ENCODE measurements at regions not wholly inside any gene's neighbourhood (a gene's known extent, or its start where the extent isn't known, plus 50 kb on each side); places are given as distances from the start of the nearest gene placed in this dataset.

GRCh38 chr15:95170561-95171380 is 939.4 kb downstream of the MCTP2 start:
- no peaks in the 10 kb centered on the region for H3K27me3 ChIP-seq (replicated peaks; ENCODE audit: insufficient read depth)
- 45% methylated on average over 6 of the region's 6 CpGs for WGBS, 2 experiments (ENCODE audit: low coverage in 1 of 2, low lambda C conversion rate in 2 of 2, missing lambda C conversion rate in 2 of 2)
- H3K9me2 ChIP-seq (ENCODE audit: insufficient read depth): no peaks in the 10 kb centered on the region
- no peak overlapping the region for H3K9ac ChIP-seq
- H2AFZ ChIP-seq: peak overlapping the region; percentile 84
- H3F3A ChIP-seq (ENCODE audit: insufficient read depth): peaks cover 27% of the 10 kb centered on the region
- TF ChIP-seq EZH2phosphoT487 (IDR thresholded peaks at IDR 0.05; ENCODE audit: insufficient read depth, low read depth) (no peak), EZH2 (IDR thresholded peaks at IDR 0.05; ENCODE audit: insufficient read depth, poor library complexity, severe bottlenecking) (no peak)
- H4K20me1 ChIP-seq (ENCODE audit: insufficient read depth): no peaks in the 10 kb centered on the region
- peak overlapping the region; percentile 74 for H3K4me3 ChIP-seq
- H3K9me3 ChIP-seq (ENCODE audit: low read depth): no peaks in the 10 kb centered on the region
- peaks cover 41% of the 10 kb centered on the region for H3K4me1 ChIP-seq (ENCODE audit: insufficient read depth)
- in situ Hi-C loops (cut with MboI): no loop called here
- DNase-seq: no peak
- H3K27ac ChIP-seq: 0 out of 2 replicates have a peak overlapping the region, but pooled peaks have one; percentile 55
- H3K36me3 ChIP-seq (ENCODE audit: low read depth): no peaks in the 10 kb centered on the region
- no peaks in the 10 kb centered on the region for H3K79me2 ChIP-seq (ENCODE audit: insufficient read depth)
- peak overlapping the region; percentile 94 for H3K4me2 ChIP-seq (ENCODE audit: unreplicated experiment)

GRCh38 chr15:95171564-95171963 is 940.2 kb downstream of the MCTP2 start:
- Histone ChIP-seq H3K9me2 (ENCODE audit: insufficient read depth) (no peaks in the 10 kb centered on the region), H3K9me3 (ENCODE audit: low read depth) (no peaks in the 10 kb centered on the region), H4K20me1 (ENCODE audit: insufficient read depth) (no peaks in the 10 kb centered on the region), H2AFZ (no peak overlapping the region), H3K27ac (no peak overlapping the region), H3F3A (ENCODE audit: insufficient read depth) (peaks cover 31% of the 10 kb centered on the region), H3K4me1 (ENCODE audit: insufficient read depth) (peaks cover 41% of the 10 kb centered on the region), H3K4me2 (ENCODE audit: unreplicated experiment) (no peak overlapping the region), H3K36me3 (ENCODE audit: low read depth) (no peaks in the 10 kb centered on the region), H3K27me3 (replicated peaks; ENCODE audit: insufficient read depth) (no peaks in the 10 kb centered on the region), H3K79me2 (ENCODE audit: insufficient read depth) (no peaks in the 10 kb centered on the region), H3K9ac (no peak overlapping the region), H3K4me3 (no peak overlapping the region)
- DNase-seq: no peak
- 78 to 81% methylated on average over 3 of the region's 3 CpGs for WGBS, 2 experiments (ENCODE audit: low coverage in 1 of 2, low lambda C conversion rate in 2 of 2, missing lambda C conversion rate in 2 of 2)
- in situ Hi-C loops (cut with MboI): no loop called here
- TF ChIP-seq EZH2phosphoT487 (IDR thresholded peaks at IDR 0.05; ENCODE audit: insufficient read depth, low read depth) (no peak), EZH2 (IDR thresholded peaks at IDR 0.05; ENCODE audit: insufficient read depth, poor library complexity, severe bottlenecking) (no peak)

- H3K36me3 ChIP-seq (ENCODE audit: low read depth): no peaks in the 10 kb centered on the region
- in situ Hi-C loops (cut with MboI): no loop called here
- H3K4me1 ChIP-seq (ENCODE audit: insufficient read depth): peaks cover 24% of the 10 kb centered on the region
- no peaks in the 10 kb centered on the region for H4K20me1 ChIP-seq (ENCODE audit: insufficient read depth)
- no peak overlapping the region for H3K9ac ChIP-seq
- H2AFZ ChIP-seq: peak overlapping the region; percentile 9
- no peak for TF ChIP-seq EZH2phosphoT487 (IDR thresholded peaks at IDR 0.05; ENCODE audit: insufficient read depth, low read depth)
- no peak for TF ChIP-seq EZH2 (IDR thresholded peaks at IDR 0.05; ENCODE audit: insufficient read depth, poor library complexity, severe bottlenecking)
- H3K9me3 ChIP-seq (ENCODE audit: low read depth): peaks cover 4% of the 10 kb centered on the region
- peaks cover 25% of the 10 kb centered on the region for H3F3A ChIP-seq (ENCODE audit: insufficient read depth)
- WGBS, 2 experiments (ENCODE audit: low coverage in 1 of 2, low lambda C conversion rate in 2 of 2, missing lambda C conversion rate in 2 of 2): 15 to 20% methylated on average over 9 of the region's 9 CpGs
- no peak overlapping the region for H3K27ac ChIP-seq
- H3K9me2 ChIP-seq (ENCODE audit: insufficient read depth): no peaks in the 10 kb centered on the region; the same call in 1 of the 2 replicates
- H3K79me2 ChIP-seq (ENCODE audit: insufficient read depth): no peaks in the 10 kb centered on the region
- no peaks in the 10 kb centered on the region for H3K27me3 ChIP-seq (replicated peaks; ENCODE audit: insufficient read depth)
- peak; percentile 44 for DNase-seq
- no peak overlapping the region for H3K4me3 ChIP-seq
- H3K4me2 ChIP-seq (ENCODE audit: unreplicated experiment): peak overlapping the region; percentile 30
Observed at GRCh38 chr15:95174301-95175259, 943.2 kb downstream of the MCTP2 start.

DNA sequence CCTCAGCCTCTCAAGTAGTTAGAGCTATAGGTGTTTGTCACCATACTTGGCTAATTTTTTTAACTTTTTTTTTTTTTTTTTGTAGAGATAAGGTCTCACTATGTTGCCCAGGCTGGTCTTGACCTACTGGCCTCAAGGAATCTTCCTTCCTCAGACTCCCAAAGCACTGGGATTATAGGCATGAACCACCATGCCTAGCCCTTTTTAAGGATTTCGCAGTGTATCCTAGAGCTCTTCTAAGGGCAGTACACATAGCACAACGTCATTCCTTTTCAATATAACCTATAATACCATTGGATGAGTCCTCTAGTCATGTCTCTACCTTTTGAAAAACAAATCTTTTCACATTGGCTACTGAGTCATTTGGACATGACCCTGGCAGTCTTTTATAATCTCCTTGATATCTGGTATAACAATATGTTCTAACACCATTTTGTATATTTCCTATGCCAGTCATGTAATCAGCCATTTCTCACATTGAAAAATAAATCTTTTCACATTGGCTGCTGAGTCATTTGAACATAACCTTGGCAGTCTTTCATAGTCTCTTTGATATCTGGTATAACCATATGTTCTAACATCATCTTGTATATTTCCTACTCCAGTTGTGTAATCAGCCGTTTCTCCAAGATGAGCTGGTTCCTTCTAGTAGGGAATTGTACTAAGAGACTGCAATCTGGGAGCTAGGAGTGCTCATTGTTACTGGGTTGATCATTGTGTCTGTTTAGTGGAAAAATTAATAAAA is 944.7 kb downstream of the MCTP2 start:
- Histone ChIP-seq H2AFZ (no peak overlapping the region), H3K4me2 (ENCODE audit: unreplicated experiment) (no peak overlapping the region), H3F3A (ENCODE audit: insufficient read depth) (peaks cover 19% of the 10 kb centered on the region), H3K36me3 (ENCODE audit: low read depth) (no peaks in the 10 kb centered on the region), H3K9me3 (ENCODE audit: low read depth) (peaks cover 4% of the 10 kb centered on the region), H3K9ac (no peak overlapping the region), H3K4me3 (no peak overlapping the region), H3K27me3 (replicated peaks; ENCODE audit: insufficient read depth) (no peaks in the 10 kb centered on the region), H4K20me1 (ENCODE audit: insufficient read depth) (no peaks in the 10 kb centered on the region), H3K4me1 (ENCODE audit: insufficient read depth) (peaks cover 16% of the 10 kb centered on the region), H3K27ac (no peak overlapping the region), H3K79me2 (ENCODE audit: insufficient read depth) (no peaks in the 10 kb centered on the region), H3K9me2 (ENCODE audit: insufficient read depth) (no peaks in the 10 kb centered on the region; the same call in 1 of the 2 replicates)
- peak; percentile 68 for DNase-seq
- in situ Hi-C loops (cut with MboI): no loop called here
- TF ChIP-seq EZH2phosphoT487 (IDR thresholded peaks at IDR 0.05; ENCODE audit: insufficient read depth, low read depth) (no peak), EZH2 (IDR thresholded peaks at IDR 0.05; ENCODE audit: insufficient read depth, poor library complexity, severe bottlenecking) (no peak)
- WGBS, 2 experiments (ENCODE audit: low coverage in 1 of 2, low lambda C conversion rate in 2 of 2, missing lambda C conversion rate in 2 of 2): 52 to 53% methylated on average over 3 of the region's 3 CpGs

Data from GM23248 (cell line).